Thoracic aorta (tissue), 2 donors: ENCODE measurements at regions not wholly inside any gene's neighbourhood (a gene's known extent, or its start where the extent isn't known, plus 50 kb on each side); places are given as distances from the start of the nearest gene placed in this dataset.

Source experiments
- ATAC-seq: fragments of 150-250 bp; one replicate; pipeline ENCODE4 v1.8.0; 2017; ENCODE audit warnings: low read depth; ENCODE audit not compliant: insufficient number of reproducible peaks, low FRiP score
- DNase-seq: peaks from one replicate; pipeline ENCODE4 v3.0.0-alpha.2; 2020; ENCODE audit warnings: low spot score
- H3K27ac ChIP-seq, 2 donors: fragments of 200-600 bp; sonication (generic); 1 replicate in 1 of 2; 2 replicates in 1 of 2; pipeline ENCODE4 v1.5.1; 2016; ENCODE audit warnings: mild to moderate bottlenecking in 2 of 2, moderate library complexity in 2 of 2
- H3K27me3 ChIP-seq: fragments of 200-600 bp; sonication (generic); replicated peaks from 2 replicates; pipeline ENCODE4 v1.6.0; 2016; ENCODE audit warnings: mild to moderate bottlenecking; ENCODE audit not compliant: insufficient read depth
- H3K36me3 ChIP-seq: fragments of 200-600 bp; sonication (generic); one replicate; pipeline ENCODE4 v1.5.1; 2016
- H3K4me1 ChIP-seq, 2 donors: fragments of 200-600 bp; sonication (generic); 1 replicate in 1 of 2; 2 replicates in 1 of 2; pipeline versions ENCODE4 v1.5.1 to v1.6.0; 2016; ENCODE audit warnings: low read depth in 2 of 2, mild to moderate bottlenecking in 1 of 2; ENCODE audit not compliant: control insufficient read depth in 1 of 2
- H3K4me3 ChIP-seq: fragments of 200-600 bp; sonication (generic); 2 replicates; pipeline ENCODE4 v1.5.1; 2016; ENCODE audit warnings: mild to moderate bottlenecking
- H3K9me3 ChIP-seq: fragments of 200-600 bp; sonication (generic); 2 replicates; pipeline ENCODE4 v1.5.1; 2016
- TF ChIP-seq, protein P1 (sequence below): fragments of 200-600 bp; sonication (generic); IDR thresholded peaks from one replicate; pipeline ENCODE4 v1.5.1; 2019; ENCODE audit warnings: antibody characterized with exemption

DNA sequence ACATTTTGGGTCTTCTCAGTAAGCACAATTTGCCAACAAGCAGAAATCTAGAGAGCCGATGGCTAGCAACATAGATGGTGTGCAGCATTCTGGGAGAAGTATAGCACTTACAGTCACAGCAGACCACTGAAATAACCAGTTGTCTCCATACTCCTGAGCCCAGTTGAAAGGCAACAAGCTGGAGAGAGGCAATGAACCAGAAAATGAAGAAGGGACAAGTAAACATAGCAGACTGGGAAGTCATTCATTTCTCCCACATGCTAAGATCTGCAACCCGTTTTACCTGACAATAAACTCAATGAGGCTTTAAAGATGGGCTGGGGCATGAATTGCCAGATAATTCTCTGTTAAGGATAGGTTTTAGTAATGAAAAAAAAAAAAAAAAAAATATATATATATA is 575.6 kb upstream of the GRAMD2B start:
- Histone ChIP-seq H3K27ac (no peak overlapping the region), H3K4me3 (no peak overlapping the region), H3K36me3 (no peaks in the 10 kb centered on the region), H3K27me3 (no peaks in the 10 kb centered on the region), H3K4me1 (no peaks in the 10 kb centered on the region), H3K9me3 (no peaks in the 10 kb centered on the region)
- TF ChIP-seq, protein P1, sequence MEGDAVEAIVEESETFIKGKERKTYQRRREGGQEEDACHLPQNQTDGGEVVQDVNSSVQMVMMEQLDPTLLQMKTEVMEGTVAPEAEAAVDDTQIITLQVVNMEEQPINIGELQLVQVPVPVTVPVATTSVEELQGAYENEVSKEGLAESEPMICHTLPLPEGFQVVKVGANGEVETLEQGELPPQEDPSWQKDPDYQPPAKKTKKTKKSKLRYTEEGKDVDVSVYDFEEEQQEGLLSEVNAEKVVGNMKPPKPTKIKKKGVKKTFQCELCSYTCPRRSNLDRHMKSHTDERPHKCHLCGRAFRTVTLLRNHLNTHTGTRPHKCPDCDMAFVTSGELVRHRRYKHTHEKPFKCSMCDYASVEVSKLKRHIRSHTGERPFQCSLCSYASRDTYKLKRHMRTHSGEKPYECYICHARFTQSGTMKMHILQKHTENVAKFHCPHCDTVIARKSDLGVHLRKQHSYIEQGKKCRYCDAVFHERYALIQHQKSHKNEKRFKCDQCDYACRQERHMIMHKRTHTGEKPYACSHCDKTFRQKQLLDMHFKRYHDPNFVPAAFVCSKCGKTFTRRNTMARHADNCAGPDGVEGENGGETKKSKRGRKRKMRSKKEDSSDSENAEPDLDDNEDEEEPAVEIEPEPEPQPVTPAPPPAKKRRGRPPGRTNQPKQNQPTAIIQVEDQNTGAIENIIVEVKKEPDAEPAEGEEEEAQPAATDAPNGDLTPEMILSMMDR = no peak
- ATAC-seq = no peak
- DNase-seq = no peak

DNA sequence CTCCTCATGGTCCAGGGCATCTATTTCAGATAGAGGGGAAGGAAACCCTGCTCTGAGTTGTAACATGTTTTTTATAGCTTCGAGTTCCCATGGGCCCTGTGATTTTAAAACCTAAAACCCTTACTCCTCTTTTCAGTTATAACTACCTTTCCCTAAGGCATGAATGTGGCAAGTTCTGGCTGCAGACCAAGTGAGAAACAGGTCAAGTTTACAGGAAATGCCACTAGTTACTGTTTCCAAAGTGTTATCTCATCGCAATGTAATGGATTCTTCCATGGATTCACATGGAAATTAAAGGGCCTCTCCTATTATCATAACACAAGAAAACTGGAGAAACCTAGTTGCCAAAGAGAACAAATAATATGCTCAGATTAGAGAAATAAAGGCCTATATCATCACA is 574.5 kb upstream of the GRAMD2B start:
- no peaks in the 10 kb centered on the region for H3K36me3 ChIP-seq
- H3K4me3 ChIP-seq = no peak overlapping the region
- H3K27me3 ChIP-seq = no peaks in the 10 kb centered on the region
- ATAC-seq = no peak
- TF ChIP-seq, protein P1 = no peak
- no peak overlapping the region for H3K27ac ChIP-seq
- no peaks in the 10 kb centered on the region for H3K4me1 ChIP-seq
- DNase-seq = no peak
- H3K9me3 ChIP-seq = no peaks in the 10 kb centered on the region

DNA sequence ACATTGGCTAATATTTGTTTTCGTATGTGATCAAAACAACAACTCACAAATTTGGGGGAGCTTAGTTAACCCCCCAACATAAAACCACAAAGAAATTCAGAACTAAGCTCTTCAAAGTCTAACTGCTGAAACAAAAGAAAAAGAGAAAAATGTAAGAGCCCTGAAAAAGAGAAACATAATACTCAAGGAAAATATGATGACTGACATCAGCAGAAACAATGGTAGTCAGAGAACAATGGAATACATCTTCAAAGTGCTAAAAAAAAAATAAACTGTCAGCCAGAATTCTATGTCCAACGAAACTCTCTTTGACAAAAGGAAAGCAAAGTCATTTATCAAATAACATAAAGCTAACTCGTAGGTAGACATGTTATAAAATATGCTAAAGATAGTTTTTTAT is 566.3 kb upstream of the GRAMD2B start:
- Histone ChIP-seq H3K27me3 (no peaks in the 10 kb centered on the region), H3K4me3 (no peak overlapping the region), H3K9me3 (no peaks in the 10 kb centered on the region), H3K27ac (no peak overlapping the region), H3K4me1 (no peaks in the 10 kb centered on the region), H3K36me3 (no peaks in the 10 kb centered on the region)
- ATAC-seq = no peak
- DNase-seq = no peak
- TF ChIP-seq, protein P1 = no peak

DNA sequence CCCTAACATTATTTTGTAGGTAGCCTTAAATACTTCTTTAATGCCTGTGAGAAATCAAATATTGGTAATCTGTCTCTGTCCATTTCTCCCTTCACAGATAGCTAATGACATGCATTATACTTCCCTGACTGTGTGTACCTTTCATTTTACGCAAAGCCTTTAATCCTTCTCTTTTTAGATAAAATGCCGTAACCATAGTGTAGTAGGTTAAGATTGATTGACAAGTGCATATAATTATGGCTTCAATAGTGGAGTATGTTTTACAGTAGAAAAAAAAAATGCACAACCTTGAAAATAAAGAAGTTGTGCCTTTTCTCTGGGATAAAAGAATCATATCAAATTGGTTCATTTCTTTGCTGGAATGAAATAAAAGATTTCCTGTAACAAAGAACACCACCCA is 559.6 kb upstream of the GRAMD2B start:
- H3K4me1 ChIP-seq = no peaks in the 10 kb centered on the region
- no peaks in the 10 kb centered on the region for H3K27me3 ChIP-seq
- TF ChIP-seq, protein P1 = no peak
- no peaks in the 10 kb centered on the region for H3K9me3 ChIP-seq
- ATAC-seq (no peak), DNase-seq (no peak)
- no peak overlapping the region for H3K4me3 ChIP-seq
- H3K36me3 ChIP-seq = no peaks in the 10 kb centered on the region
- no peak overlapping the region for H3K27ac ChIP-seq

DNA sequence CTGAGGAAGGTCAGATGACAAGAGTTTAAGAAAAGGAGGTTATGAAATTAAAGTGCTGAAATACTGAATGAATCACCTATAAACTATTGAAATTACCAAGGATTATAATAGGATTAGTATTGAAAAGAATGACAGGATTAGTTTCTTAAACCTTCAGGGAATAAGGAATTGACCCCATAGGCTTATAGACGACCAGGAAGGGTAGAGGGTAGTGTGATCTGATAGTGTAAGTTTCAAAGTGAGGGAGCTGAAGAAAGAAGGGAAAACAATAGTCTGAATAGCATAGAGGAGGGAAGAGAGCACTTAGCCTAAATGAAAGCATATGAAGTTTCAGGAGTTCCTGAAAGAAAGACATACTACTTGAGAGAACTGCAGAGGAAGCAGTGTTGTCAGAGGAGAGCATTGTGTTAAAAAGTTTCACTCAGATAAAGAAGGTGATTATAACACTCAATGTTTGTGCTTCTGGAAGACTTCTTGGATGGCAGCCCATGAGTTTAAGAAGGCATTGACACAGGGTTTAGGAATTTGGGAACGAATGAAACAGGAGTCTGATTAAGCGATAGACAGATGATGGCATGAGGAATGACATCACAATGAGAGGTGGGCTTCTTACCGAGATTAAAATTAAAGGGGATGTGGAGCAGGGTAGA is 557.9 kb upstream of the GRAMD2B start:
- H3K4me3 ChIP-seq = no peak overlapping the region
- TF ChIP-seq, protein P1 = no peak
- no peaks in the 10 kb centered on the region for H3K4me1 ChIP-seq
- no peak overlapping the region for H3K27ac ChIP-seq
- ATAC-seq = no peak
- DNase-seq = no peak
- H3K27me3 ChIP-seq = no peaks in the 10 kb centered on the region
- no peaks in the 10 kb centered on the region for H3K9me3 ChIP-seq
- no peaks in the 10 kb centered on the region for H3K36me3 ChIP-seq
